NT2/D1 (cell line): ENCODE measurements at regions not wholly inside any gene's neighbourhood (a gene's known extent, or its start where the extent isn't known, plus 50 kb on each side); places are given as distances from the start of the nearest gene placed in this dataset.

Experiments used
- YY1 ChIP-seq: IDR thresholded peaks from 2 replicates; pipeline ENCODE4 v1.6.1; 2011; ENCODE audit not compliant: insufficient read length, insufficient read depth
- ZNF274 ChIP-seq: IDR thresholded peaks from 2 replicates; pipeline ENCODE4 v1.6.1; 2011; ENCODE audit warnings: mild to moderate bottlenecking, low read depth, low read length

- no peak for TF ChIP-seq ZNF274
- no peak for TF ChIP-seq YY1
Measured at GRCh38 chr4:161249779-161250440, 913.9 kb downstream of the FSTL5 start.
